SU-DHL-6 (cell line): ENCODE measurements at regions not wholly inside any gene's neighbourhood (a gene's known extent, or its start where the extent isn't known, plus 50 kb on each side); places are given as distances from the start of the nearest gene placed in this dataset.

ENCODE experiments used
- H2AFZ ChIP-seq: fragments of 200-600 bp; sonication (generic); 2 replicates; pipeline ENCODE4 v1.6.1; 2014; ENCODE audit warnings: low read depth, mild to moderate bottlenecking, moderate library complexity, mixed read lengths, antibody characterized with exemption, low read length; ENCODE audit not compliant: severe bottlenecking
- H3F3A ChIP-seq: fragments of 200-600 bp; shearing (Covaris generic); 2 replicates; pipeline ENCODE4 v1.6.0; 2016; ENCODE audit warnings: antibody characterized with exemption, mild to moderate bottlenecking; ENCODE audit not compliant: insufficient read depth
- H3K27ac ChIP-seq: fragments of 200-600 bp; sonication (generic); 2 replicates; pipeline ENCODE4 v1.5.1; 2016; ENCODE audit warnings: low read depth, mild to moderate bottlenecking, low read length, moderate library complexity, mixed read lengths
- H3K27me3 ChIP-seq: fragments of 200-600 bp; sonication (generic), shearing (Covaris generic); 2 replicates; pipeline ENCODE4 v1.6.0; 2014; ENCODE audit warnings: mild to moderate bottlenecking, low read length
- H3K36me3 ChIP-seq: fragments of 200-600 bp; sonication (generic); 2 replicates; pipeline ENCODE4 v1.6.1; 2014; ENCODE audit warnings: mild to moderate bottlenecking, low read length, mixed read lengths
- H3K4me2 ChIP-seq: fragments of 300-600, 200-600 bp; shearing (Covaris generic), sonication (generic); 2 replicates; pipeline ENCODE4 v1.6.0; 2014; ENCODE audit warnings: low read length, low read depth, mild to moderate bottlenecking; ENCODE audit not compliant: poor library complexity, severe bottlenecking
- H3K4me3 ChIP-seq: fragments of 200-600 bp; sonication (generic); 2 replicates; pipeline ENCODE4 v1.5.1; 2014; ENCODE audit warnings: antibody characterized with exemption, low read length, mild to moderate bottlenecking, mixed read lengths; ENCODE audit not compliant: insufficient read depth, poor library complexity, severe bottlenecking
- H3K79me2 ChIP-seq: fragments of 200-600 bp; sonication (generic); 2 replicates; pipeline ENCODE4 v1.6.1; 2014; ENCODE audit warnings: mild to moderate bottlenecking, low read length, moderate library complexity; ENCODE audit not compliant: insufficient read depth
- H3K9ac ChIP-seq: fragments of 200-600 bp; sonication (generic); 2 replicates; pipeline ENCODE4 v1.7.0; 2014; ENCODE audit warnings: mild to moderate bottlenecking, low read length
- H3K9me2 ChIP-seq: fragments of 200-600 bp; sonication (generic); replicated peaks from 2 replicates; pipeline ENCODE4 v1.6.1; 2014; ENCODE audit warnings: low read length; ENCODE audit not compliant: insufficient read depth
- H3K9me3 ChIP-seq: fragments of 200-600 bp; sonication (generic); 2 replicates; pipeline ENCODE4 v1.6.1; 2014; ENCODE audit warnings: low read length, mixed read lengths; ENCODE audit not compliant: insufficient read depth
- H4K20me1 ChIP-seq: fragments of 200-600 bp; sonication (generic); 2 replicates; pipeline ENCODE4 v1.6.1; 2014; ENCODE audit warnings: low read depth, mild to moderate bottlenecking, antibody characterized with exemption, low read length, moderate library complexity, mixed read lengths
- EZH2phosphoT487 ChIP-seq: fragments of 200-600 bp; sonication (generic), shearing (Covaris generic); conservative IDR thresholded peaks from 2 replicates; pipeline ENCODE4 v1.6.1; 2018; ENCODE audit warnings: mild to moderate bottlenecking, antibody characterized with exemption, low read length, moderate library complexity, mixed read lengths
- TF ChIP-seq, protein P1 (sequence below): fragments of 200-600 bp; sonication (generic); IDR thresholded peaks from one replicate; pipeline ENCODE4 v1.5.1; 2017; ENCODE audit warnings: antibody characterized with exemption, mild to moderate bottlenecking, low read length, moderate library complexity; ENCODE audit not compliant: insufficient read depth, poor library complexity, severe bottlenecking

DNA sequence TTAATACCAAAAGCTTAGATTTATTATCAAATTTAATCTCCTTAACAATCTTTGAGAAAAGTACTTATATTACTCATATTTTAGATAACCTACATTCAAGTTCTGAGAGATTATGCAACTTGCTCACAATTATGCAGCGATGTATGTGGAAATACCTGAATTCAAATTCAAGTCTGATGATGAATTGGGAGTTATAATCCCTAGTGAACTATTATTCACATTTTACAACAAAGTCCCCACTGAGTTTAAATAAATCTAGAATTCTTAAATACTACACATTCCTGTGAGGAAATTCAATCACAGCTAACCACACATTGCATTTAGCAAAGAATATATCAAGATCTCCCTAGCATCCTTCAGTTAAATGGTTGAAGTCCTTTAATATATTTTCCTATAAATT lies 278.4 kb downstream of the NOL4 start:
- TF ChIP-seq EZH2phosphoT487, result no peak
- TF ChIP-seq, protein P1, sequence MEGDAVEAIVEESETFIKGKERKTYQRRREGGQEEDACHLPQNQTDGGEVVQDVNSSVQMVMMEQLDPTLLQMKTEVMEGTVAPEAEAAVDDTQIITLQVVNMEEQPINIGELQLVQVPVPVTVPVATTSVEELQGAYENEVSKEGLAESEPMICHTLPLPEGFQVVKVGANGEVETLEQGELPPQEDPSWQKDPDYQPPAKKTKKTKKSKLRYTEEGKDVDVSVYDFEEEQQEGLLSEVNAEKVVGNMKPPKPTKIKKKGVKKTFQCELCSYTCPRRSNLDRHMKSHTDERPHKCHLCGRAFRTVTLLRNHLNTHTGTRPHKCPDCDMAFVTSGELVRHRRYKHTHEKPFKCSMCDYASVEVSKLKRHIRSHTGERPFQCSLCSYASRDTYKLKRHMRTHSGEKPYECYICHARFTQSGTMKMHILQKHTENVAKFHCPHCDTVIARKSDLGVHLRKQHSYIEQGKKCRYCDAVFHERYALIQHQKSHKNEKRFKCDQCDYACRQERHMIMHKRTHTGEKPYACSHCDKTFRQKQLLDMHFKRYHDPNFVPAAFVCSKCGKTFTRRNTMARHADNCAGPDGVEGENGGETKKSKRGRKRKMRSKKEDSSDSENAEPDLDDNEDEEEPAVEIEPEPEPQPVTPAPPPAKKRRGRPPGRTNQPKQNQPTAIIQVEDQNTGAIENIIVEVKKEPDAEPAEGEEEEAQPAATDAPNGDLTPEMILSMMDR, result no peak
- Histone ChIP-seq H3F3A (no peaks in the 10 kb centered on the region), H3K9me3 (no peaks in the 10 kb centered on the region), H3K36me3 (no peaks in the 10 kb centered on the region), H3K27ac (no peak overlapping the region), H3K79me2 (no peaks in the 10 kb centered on the region), H3K27me3 (no peaks in the 10 kb centered on the region), H2AFZ (no peak overlapping the region), H3K9me2 (no peaks in the 10 kb centered on the region), H3K4me2 (no peak overlapping the region), H3K4me3 (no peak overlapping the region), H4K20me1 (no peaks in the 10 kb centered on the region), H3K9ac (no peak overlapping the region)

DNA sequence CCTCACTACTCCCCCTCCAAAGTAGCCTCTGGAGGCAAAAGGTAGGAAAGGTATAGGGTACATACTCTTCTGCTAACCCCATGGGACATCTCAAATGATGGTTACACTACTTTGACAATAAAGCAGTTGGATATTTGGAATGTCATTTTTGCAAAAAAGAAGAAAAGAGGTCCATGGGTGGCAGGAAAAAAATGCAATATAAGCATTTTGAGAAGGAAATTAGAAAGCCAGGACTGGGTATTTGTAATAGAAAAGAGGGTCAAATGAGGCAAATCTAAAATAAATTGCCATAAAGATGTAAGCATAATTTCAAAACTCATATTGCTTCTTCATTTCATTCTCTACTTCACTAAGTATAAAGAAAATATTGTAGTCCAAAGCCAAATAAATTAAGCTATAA lies 280.2 kb downstream of the NOL4 start:
- no peak overlapping the region for H3K27ac ChIP-seq
- H3K4me2 ChIP-seq, result no peak overlapping the region
- H3K36me3 ChIP-seq, result no peaks in the 10 kb centered on the region
- no peaks in the 10 kb centered on the region for H3K9me2 ChIP-seq
- H3K9ac ChIP-seq, result no peak overlapping the region
- no peak overlapping the region for H2AFZ ChIP-seq
- no peaks in the 10 kb centered on the region for H4K20me1 ChIP-seq
- no peaks in the 10 kb centered on the region for H3K9me3 ChIP-seq
- H3K79me2 ChIP-seq, result no peaks in the 10 kb centered on the region
- no peak for TF ChIP-seq EZH2phosphoT487
- TF ChIP-seq, protein P1, result no peak
- no peak overlapping the region for H3K4me3 ChIP-seq
- no peaks in the 10 kb centered on the region for H3F3A ChIP-seq
- H3K27me3 ChIP-seq, result no peaks in the 10 kb centered on the region

DNA sequence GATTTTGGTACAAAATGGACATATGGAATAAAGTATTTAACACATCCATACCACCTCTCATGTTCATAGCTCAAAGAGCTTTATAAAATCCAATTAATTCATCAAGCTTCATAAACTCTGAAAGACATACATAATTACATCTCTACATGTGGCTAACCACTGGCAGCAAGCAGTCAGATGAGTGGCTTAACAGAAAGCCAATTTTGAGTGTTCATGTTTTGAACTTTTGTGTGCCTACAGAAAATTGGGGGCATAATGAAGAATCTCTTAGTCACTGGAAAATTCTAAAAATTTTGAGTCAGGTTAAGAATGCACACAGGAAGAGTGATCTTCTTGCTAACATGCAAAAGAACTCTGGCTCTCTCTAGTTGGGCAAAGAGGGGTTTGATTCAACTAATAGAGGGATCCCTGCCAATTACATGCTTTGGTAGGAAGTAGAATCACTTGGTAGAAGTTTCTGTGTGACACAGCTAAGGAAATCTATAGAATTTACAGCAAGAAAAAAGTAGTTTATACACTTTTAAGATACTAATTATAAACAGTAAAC lies 287.4 kb downstream of the NOL4 start:
- H3F3A ChIP-seq, result no peaks in the 10 kb centered on the region
- H3K79me2 ChIP-seq, result no peaks in the 10 kb centered on the region
- H3K27ac ChIP-seq, result no peak overlapping the region
- H4K20me1 ChIP-seq, result no peaks in the 10 kb centered on the region
- H3K36me3 ChIP-seq, result no peaks in the 10 kb centered on the region
- H3K4me2 ChIP-seq, result no peak overlapping the region
- H3K9me2 ChIP-seq, result 0 out of 2 replicates have a peak, but pooled peaks cover 5% of the 10 kb centered on the region
- no peak overlapping the region for H3K4me3 ChIP-seq
- no peak overlapping the region for H3K9ac ChIP-seq
- no peaks in the 10 kb centered on the region for H3K27me3 ChIP-seq
- H2AFZ ChIP-seq, result no peak overlapping the region
- H3K9me3 ChIP-seq, result no peaks in the 10 kb centered on the region
- TF ChIP-seq, protein P1, result no peak
- no peak for TF ChIP-seq EZH2phosphoT487

DNA sequence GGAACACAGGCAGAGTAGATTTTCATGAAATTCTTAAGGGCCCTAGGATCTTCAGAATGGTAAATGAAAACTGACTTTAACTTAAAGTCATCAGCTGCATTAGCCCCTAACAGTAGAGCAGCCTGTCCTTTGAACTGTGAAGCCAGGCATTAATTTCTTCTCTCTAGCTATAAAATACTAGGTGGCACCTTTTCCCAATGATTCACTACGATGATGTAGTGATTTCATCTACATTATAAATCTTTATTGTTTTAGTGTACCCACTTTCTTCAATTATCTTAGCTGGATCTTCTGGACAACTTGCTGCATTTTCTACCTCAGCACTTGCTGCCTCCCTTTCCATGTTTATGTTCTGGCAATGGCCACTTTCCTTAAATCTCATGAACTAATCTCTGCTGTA lies 290.5 kb downstream of the NOL4 start:
- Histone ChIP-seq H3K4me2 (no peak overlapping the region), H3K9me3 (no peaks in the 10 kb centered on the region), H3K36me3 (no peaks in the 10 kb centered on the region), H2AFZ (no peak overlapping the region), H4K20me1 (no peaks in the 10 kb centered on the region), H3F3A (no peaks in the 10 kb centered on the region), H3K79me2 (no peaks in the 10 kb centered on the region), H3K9me2 (0 out of 2 replicates have a peak, but pooled peaks cover 5% of the 10 kb centered on the region), H3K27ac (no peak overlapping the region), H3K27me3 (no peaks in the 10 kb centered on the region), H3K4me3 (no peak overlapping the region), H3K9ac (no peak overlapping the region)
- TF ChIP-seq, protein P1, result no peak
- TF ChIP-seq EZH2phosphoT487, result no peak
